CD4-positive, alpha-beta T cell (primary cell): ENCODE measurements at regions not wholly inside any gene's neighbourhood (a gene's known extent, or its start where the extent isn't known, plus 50 kb on each side); places are given as distances from the start of the nearest gene placed in this dataset.

Source experiments
- ATAC-seq: fragments of 200-7000 bp; cut with Tn5 transposase; one replicate; pipeline ENCODE4 v1.10.0; 2022; ENCODE audit warnings: mild to moderate bottlenecking; ENCODE audit not compliant: poor library complexity
- CTCF ChIA-PET: fragments of 350-600 bp; sonication (Branson Sonifier 250); formaldehyde crosslinking; loops from one replicate; lab custom pipeline; 2021; ENCODE audit warnings: antibody characterized with exemption, inconsistent platforms; lab: Charles Lee
- POLR2A ChIA-PET: fragments of 350-600 bp; sonication (Branson Sonifier 250); formaldehyde crosslinking; loops from one replicate; lab custom pipeline; 2021; ENCODE audit warnings: antibody characterized with exemption, inconsistent platforms; lab: Charles Lee
- DNase-seq, 14 experiments: peaks; one replicate each; pipeline ENCODE4 v3.0.0-alpha.2; 2013 to 2020; ENCODE audit warnings: mixed read lengths in 2 of 14
- H3K27ac ChIP-seq, 2 donors: one replicate each; pipeline versions ENCODE4 v1.5.1 to v1.7.0; 2013; ENCODE audit warnings: low read length in 2 of 2, low read depth in 1 of 2, mild to moderate bottlenecking in 1 of 2
- H3K27me3 ChIP-seq, 2 experiments: 1 replicate in 1 of 2; 2 replicates in 1 of 2; pipeline versions ENCODE4 v1.6.1 to v1.7.0; 2013; ENCODE audit warnings: low read length in 2 of 2, control low read depth in 1 of 2, mild to moderate bottlenecking in 1 of 2, moderate library complexity in 1 of 2; ENCODE audit not compliant: insufficient read depth in 2 of 2, control insufficient read depth in 1 of 2
- H3K36me3 ChIP-seq: one replicate; pipeline ENCODE4 v1.6.1; 2013; ENCODE audit warnings: low read length, control low read depth; ENCODE audit not compliant: insufficient read depth
- H3K4me1 ChIP-seq: one replicate; pipeline ENCODE4 v1.6.1; 2013; ENCODE audit warnings: low read length, control low read depth; ENCODE audit not compliant: insufficient read depth
- H3K4me3 ChIP-seq: one replicate; pipeline ENCODE4 v1.5.1; 2013; ENCODE audit warnings: mild to moderate bottlenecking, low read length, moderate library complexity
- H3K9me3 ChIP-seq, 2 experiments: 1 replicate in 1 of 2; 2 replicates in 1 of 2; pipeline versions ENCODE4 v1.6.1 to v1.7.0; 2013; ENCODE audit warnings: low read length in 2 of 2, mild to moderate bottlenecking in 2 of 2, control low read depth in 1 of 2, moderate library complexity in 1 of 2; ENCODE audit not compliant: control insufficient read depth in 1 of 2, insufficient read depth in 1 of 2
- H3K27ac Mint-ChIP-seq: one replicate; pipeline ENCODE4 v1.8.0; 2020; ENCODE audit warnings: mixed read lengths
- H3K27me3 Mint-ChIP-seq: one replicate; pipeline ENCODE4 v1.8.0; 2021; ENCODE audit warnings: mixed read lengths
- H3K36me3 Mint-ChIP-seq: one replicate; pipeline ENCODE4 v1.8.0; 2021; ENCODE audit warnings: low read depth, mixed read lengths
- H3K4me1 Mint-ChIP-seq: one replicate; pipeline ENCODE4 v1.8.0; 2021; ENCODE audit warnings: low read depth, mixed read lengths
- H3K4me3 Mint-ChIP-seq: one replicate; pipeline ENCODE4 v1.8.0; 2020; ENCODE audit warnings: mild to moderate bottlenecking, mixed read lengths
- H3K9me3 Mint-ChIP-seq: one replicate; pipeline ENCODE4 v1.8.0; 2020; ENCODE audit warnings: mixed read lengths
- intact Hi-C, 2 experiments: fragments of 100-400 bp; cut with DNase I in 1 of 2; cut with micrococcal nuclease in 1 of 2; formaldehyde crosslinking; loops; one replicate each; pipeline versions ENCODE4 v1.15.1 to v1.9.0; 2023 to 2025; cut with DNase I, micrococcal nuclease
- TF ChIP-seq, protein P1 (sequence below): fragments of 200-600 bp; IDR thresholded peaks from one replicate; pipeline ENCODE4 v1.8.0; 2022; ENCODE audit warnings: antibody characterized with exemption, mild to moderate bottlenecking

DNA sequence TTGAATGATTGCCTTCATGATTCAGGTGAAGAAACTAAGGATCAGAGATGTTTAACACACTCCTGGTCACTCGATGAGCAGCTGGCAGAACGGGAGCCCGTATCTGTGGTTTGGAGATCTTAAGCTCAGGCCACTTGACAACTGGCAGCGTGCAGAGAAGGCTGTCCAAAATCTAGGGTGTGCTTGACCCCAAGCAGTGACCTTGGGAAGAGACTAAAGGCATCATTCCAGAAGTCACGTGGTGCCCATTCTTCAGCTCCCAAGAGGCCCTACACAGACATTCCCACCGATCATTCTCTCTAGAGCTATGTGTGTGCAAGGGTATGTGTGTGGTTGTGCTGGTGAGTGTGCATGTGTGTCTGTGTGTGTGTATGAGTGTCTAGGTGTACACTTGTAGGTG, 493.8 kb downstream of the TCERG1L start:
- Mint-ChIP-seq H3K4me3 (no peak overlapping the region), H3K4me1 (no peaks in the 10 kb centered on the region), H3K27me3 (no peaks in the 10 kb centered on the region), H3K9me3 (peaks cover 6% of the 10 kb centered on the region), H3K36me3 (no peaks in the 10 kb centered on the region), H3K27ac (no peak overlapping the region)
- H3K27ac ChIP-seq: no peak overlapping the region
- H3K4me1 ChIP-seq: no peaks in the 10 kb centered on the region
- CTCF ChIA-PET: no interaction called here
- intact Hi-C loops: no loop called here
- POLR2A ChIA-PET: no interaction called here
- H3K4me3 ChIP-seq: no peak overlapping the region
- peaks cover 0 to 22% of the 10 kb centered on the region in 2 experiments for H3K9me3 ChIP-seq
- H3K36me3 ChIP-seq: no peaks in the 10 kb centered on the region
- ATAC-seq (no peak), DNase-seq (no peak)
- TF ChIP-seq, protein P1, sequence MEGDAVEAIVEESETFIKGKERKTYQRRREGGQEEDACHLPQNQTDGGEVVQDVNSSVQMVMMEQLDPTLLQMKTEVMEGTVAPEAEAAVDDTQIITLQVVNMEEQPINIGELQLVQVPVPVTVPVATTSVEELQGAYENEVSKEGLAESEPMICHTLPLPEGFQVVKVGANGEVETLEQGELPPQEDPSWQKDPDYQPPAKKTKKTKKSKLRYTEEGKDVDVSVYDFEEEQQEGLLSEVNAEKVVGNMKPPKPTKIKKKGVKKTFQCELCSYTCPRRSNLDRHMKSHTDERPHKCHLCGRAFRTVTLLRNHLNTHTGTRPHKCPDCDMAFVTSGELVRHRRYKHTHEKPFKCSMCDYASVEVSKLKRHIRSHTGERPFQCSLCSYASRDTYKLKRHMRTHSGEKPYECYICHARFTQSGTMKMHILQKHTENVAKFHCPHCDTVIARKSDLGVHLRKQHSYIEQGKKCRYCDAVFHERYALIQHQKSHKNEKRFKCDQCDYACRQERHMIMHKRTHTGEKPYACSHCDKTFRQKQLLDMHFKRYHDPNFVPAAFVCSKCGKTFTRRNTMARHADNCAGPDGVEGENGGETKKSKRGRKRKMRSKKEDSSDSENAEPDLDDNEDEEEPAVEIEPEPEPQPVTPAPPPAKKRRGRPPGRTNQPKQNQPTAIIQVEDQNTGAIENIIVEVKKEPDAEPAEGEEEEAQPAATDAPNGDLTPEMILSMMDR: no peak
- no peaks in the 10 kb centered on the region for H3K27me3 ChIP-seq

DNA sequence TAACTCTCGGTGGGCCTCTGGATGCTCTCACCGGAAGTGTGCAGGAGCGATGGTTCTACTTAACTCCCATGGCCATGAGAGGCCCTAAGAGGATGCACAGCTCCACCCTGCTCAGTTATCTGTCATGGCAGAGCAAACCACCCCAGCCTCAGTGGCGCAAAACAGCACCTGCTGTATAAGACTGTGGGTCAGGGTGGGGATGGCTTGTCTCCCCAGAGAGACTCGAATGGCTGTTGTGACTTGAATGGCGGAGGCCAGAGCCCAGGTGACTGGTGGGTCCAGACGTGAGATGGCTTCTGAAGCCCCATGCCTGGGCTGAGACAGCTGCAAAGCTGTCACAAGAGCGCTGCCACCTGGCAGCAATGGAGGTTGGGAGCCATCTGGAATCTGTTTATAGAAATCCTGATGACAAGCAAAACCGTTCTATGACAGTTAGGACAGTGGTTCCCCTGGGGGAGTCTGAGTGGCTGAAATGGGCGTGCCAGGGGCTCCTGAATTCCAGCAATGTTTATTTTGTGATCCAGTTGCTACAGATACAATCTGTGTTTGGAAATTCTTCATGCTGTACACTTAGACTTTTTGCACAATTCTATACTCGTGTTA, 490.5 kb downstream of the TCERG1L start:
- Mint-ChIP-seq H3K27ac (no peak overlapping the region), H3K36me3 (no peaks in the 10 kb centered on the region), H3K27me3 (peaks cover 4% of the 10 kb centered on the region), H3K9me3 (peaks cover 15% of the 10 kb centered on the region), H3K4me1 (no peaks in the 10 kb centered on the region), H3K4me3 (no peak overlapping the region)
- intact Hi-C loops: no loop called here
- Histone ChIP-seq H3K4me3 (no peak overlapping the region), H3K36me3 (no peaks in the 10 kb centered on the region), H3K27me3 (no peaks in the 10 kb centered on the region), H3K4me1 (no peaks in the 10 kb centered on the region), H3K9me3 (peaks cover 10 to 24% of the 10 kb centered on the region in 2 experiments), H3K27ac (no peak overlapping the region)
- DNase-seq (no peak), ATAC-seq (no peak)
- TF ChIP-seq, protein P1: no peak
- CTCF ChIA-PET: no interaction called here
- POLR2A ChIA-PET: no interaction called here

DNA sequence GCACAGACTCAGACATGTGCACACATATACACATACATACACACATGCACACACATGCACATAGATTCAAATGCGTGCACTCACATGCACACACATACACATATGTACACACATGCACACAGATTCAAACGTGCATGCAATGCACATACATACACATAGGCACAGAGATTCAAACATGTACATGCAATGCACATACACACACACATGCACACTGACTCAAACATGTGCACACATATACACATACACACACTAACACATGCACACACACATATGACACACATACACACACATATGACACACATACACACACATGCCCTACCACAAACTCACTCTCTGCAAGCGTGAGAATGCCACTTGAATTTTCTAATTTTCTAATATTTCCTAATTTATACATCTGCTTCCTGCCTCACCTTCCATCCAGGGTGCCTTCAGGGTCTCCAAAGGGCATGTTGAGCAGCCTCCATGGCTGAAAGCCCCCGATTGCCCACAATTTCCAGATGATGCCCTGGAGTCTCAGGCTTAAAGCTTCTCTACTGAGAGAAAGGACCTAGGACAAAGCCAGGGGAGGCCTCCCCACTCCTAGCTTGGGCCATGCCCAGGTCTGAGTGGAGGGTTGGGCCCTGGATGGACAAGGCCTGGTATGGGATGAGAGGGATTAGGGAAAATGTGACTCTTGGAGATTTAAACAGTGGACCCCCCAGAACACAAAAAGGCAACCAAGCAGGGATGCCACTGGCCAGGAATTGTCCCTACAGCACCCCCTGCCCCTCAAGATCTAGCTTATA, 487.1 kb downstream of the TCERG1L start:
- TF ChIP-seq, protein P1: no peak
- ATAC-seq (no peak), DNase-seq (no peak)
- no peaks in the 10 kb centered on the region for H3K27me3 ChIP-seq
- no peaks in the 10 kb centered on the region for H3K4me1 Mint-ChIP-seq
- H3K27me3 Mint-ChIP-seq: peaks cover 4% of the 10 kb centered on the region
- H3K27ac Mint-ChIP-seq: no peak overlapping the region
- no peak overlapping the region for H3K4me3 ChIP-seq
- no peak overlapping the region for H3K27ac ChIP-seq
- H3K36me3 Mint-ChIP-seq: no peaks in the 10 kb centered on the region
- no peaks in the 10 kb centered on the region for H3K36me3 ChIP-seq
- ChIA-PET CTCF (no interaction called here), POLR2A (no interaction called here)
- intact Hi-C loops: no loop called here
- H3K9me3 Mint-ChIP-seq: peaks cover 11% of the 10 kb centered on the region
- peaks cover 10 to 16% of the 10 kb centered on the region in 2 experiments for H3K9me3 ChIP-seq
- H3K4me3 Mint-ChIP-seq: no peak overlapping the region
- no peaks in the 10 kb centered on the region for H3K4me1 ChIP-seq
